Kidney epithelial cell (primary cell): ENCODE measurements at regions not wholly inside any gene's neighbourhood (a gene's known extent, or its start where the extent isn't known, plus 50 kb on each side); places are given as distances from the start of the nearest gene placed in this dataset.
"Not testable (repeated sequence)": the region's sequence is repeated elsewhere in the genome, so short reads cannot be mapped to it uniquely, and the experiment has no call there.

Source experiments
- DNase-seq: peaks from one replicate; pipeline ENCODE4 v3.0.0-alpha.2; 2010; ENCODE audit warnings: low read depth
- H3K27me3 ChIP-seq: 2 replicates; pipeline ENCODE4 v1.6.0; 2011; ENCODE audit warnings: low read length; ENCODE audit not compliant: control insufficient read depth, insufficient read depth
- H3K36me3 ChIP-seq: 2 replicates; pipeline ENCODE4 v1.5.1; 2011; ENCODE audit warnings: low read length; ENCODE audit not compliant: control insufficient read depth, insufficient read depth
- H3K4me3 ChIP-seq: 2 replicates; pipeline ENCODE4 v1.5.1; 2011; ENCODE audit warnings: low read depth, mild to moderate bottlenecking, control low read depth, low read length
- CTCF ChIP-seq: IDR thresholded peaks from 2 replicates; pipeline ENCODE4 v1.5.1; 2011; ENCODE audit warnings: mild to moderate bottlenecking, moderate library complexity, low read length, control low read depth, inconsistent platforms; ENCODE audit not compliant: insufficient read depth, poor library complexity, severe bottlenecking

- Histone ChIP-seq H3K4me3 (no peak overlapping the region), H3K27me3 (no peaks in the 10 kb centered on the region), H3K36me3 (no peaks in the 10 kb centered on the region)
- DNase-seq: no peak
- no peak for TF ChIP-seq CTCF
Observed at GRCh38 chr6:6483733-6484132, 104.8 kb upstream of the LY86 start.

GRCh38 chr6:6484681-6485080 is 103.8 kb upstream of the LY86 start:
- Histone ChIP-seq H3K36me3 (no peaks in the 10 kb centered on the region), H3K27me3 (no peaks in the 10 kb centered on the region), H3K4me3 (no peak overlapping the region)
- DNase-seq: no peak
- no peak for TF ChIP-seq CTCF

GRCh38 chr6:6486595-6486994 is 101.9 kb upstream of the LY86 start:
- no peak for TF ChIP-seq CTCF
- H3K4me3 ChIP-seq: no peak overlapping the region

GRCh38 chr6:6491761-6492160 is 96.8 kb upstream of the LY86 start:
- TF ChIP-seq CTCF: no peak
- DNase-seq: no peak
- no peak overlapping the region for H3K4me3 ChIP-seq
- H3K36me3 ChIP-seq: no peaks in the 10 kb centered on the region
- H3K27me3 ChIP-seq: no peaks in the 10 kb centered on the region

More at GRCh38 chr6:6486595-6486994, 101.9 kb upstream of the LY86 start:
- H3K27me3 ChIP-seq: no peaks in the 10 kb centered on the region
- H3K36me3 ChIP-seq: no peaks in the 10 kb centered on the region
- DNase-seq: no peak

GRCh38 chr6:6492675-6493074 is 95.8 kb upstream of the LY86 start:
- Histone ChIP-seq H3K36me3 (no peaks in the 10 kb centered on the region), H3K4me3 (no peak overlapping the region), H3K27me3 (no peaks in the 10 kb centered on the region)
- TF ChIP-seq CTCF: no peak
- no peak for DNase-seq

GRCh38 chr6:6494139-6494538 is 94.4 kb upstream of the LY86 start:
- not testable (repeated sequence) for H3K4me3 ChIP-seq, DNase-seq, H3K27me3 ChIP-seq, H3K36me3 ChIP-seq
